ENCODE measurements at regions not wholly inside any gene's neighbourhood (a gene's known extent, or its start where the extent isn't known, plus 50 kb on each side); places are given as distances from the start of the nearest gene placed in this dataset.

DNA sequence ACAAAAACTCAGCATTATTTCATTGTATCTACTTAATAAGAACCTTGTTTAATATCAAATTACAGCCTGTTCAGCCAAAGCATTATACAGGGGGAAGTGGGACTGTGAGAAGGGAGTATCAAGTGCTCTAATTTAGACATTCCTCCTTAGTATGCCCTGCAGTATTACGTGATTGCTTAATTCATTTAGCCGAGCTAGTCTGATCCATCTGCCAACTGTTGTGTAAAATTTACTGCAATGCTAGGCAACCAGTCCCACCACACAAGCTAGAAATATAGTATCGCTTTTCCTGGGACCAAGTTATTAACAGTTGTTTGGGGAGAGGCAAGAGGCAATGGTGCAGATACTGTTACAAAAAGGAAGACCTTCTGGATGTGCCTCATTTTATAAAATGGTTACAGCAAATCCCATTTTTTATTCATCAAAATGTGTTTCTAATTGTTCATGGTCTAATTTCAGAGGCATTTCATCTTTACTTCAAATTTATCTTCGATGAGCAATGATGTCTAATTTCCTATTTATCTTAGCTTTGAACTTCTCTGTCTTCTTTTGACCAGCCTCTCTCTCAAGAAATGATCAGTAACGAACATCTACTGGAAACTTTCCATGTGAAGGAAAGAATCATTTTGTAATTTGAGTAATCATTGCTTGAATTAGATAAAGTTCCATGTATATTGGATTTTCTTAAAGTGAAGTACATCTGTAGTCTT lies 283.3 kb downstream of the DUSP10 start:
- DNase-seq (ENCODE audit: low read depth, low spot score): no peak

DNA sequence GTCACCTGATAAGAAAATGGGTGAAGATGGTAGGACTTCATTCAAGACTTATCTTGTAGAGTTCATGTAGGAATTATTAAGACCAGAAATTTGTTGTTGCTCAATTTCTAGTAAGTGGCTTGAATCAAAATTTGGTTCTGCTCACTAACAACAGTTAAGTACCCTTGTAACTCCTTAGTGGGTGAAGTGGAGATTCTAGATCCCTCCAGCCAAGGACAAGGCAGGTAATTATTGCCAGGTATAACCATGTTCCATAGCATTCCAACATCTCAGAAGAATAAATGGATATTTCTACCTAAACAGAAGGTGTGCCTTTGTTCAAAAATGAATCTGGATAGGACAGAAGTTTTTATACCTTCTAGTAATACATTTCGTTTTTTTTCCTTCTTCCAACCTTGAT lies 282.3 kb downstream of the DUSP10 start:
- no peak for DNase-seq (ENCODE audit: low read depth, low spot score)

DNA sequence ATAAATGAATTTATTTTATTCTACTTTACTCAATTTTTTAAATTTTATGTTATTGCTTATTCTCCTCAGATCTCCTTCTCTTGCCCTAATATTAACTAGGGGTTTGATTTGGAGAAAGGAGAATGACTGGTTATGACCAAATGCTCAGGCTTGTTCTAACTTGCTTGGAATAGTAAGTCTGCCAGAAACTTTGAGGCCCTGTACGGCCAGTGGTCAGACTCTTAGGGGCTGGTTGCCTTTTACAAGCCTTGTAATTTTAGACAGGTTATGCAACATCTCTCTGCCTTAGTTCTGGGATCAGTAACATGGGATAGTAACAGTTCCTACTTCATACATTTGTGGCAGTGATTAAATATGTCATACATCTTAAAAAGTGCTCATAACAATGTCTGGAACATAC lies 279.5 kb downstream of the DUSP10 start:
- DNase-seq (ENCODE audit: low read depth, low spot score): no peak

DNA sequence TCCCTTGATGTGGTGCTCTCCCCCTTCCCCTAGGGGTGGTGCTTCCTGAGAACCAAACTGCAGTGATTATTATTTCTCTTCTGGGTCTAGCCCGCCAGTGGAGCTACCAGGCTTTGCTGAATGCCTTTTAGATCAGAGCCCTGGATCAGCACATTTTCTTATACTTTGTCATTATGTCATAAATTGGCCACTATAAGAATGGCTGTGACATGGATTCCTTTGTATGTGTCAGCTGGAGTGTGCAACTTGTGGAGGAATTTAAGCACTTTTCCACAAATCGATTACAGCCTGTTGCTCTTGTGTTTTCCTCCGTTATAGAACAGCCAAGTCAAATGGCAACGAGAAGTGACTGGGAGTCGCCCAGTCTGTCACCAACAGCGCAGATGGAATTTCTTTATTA lies 273.3 kb downstream of the DUSP10 start:
- no peak for DNase-seq (ENCODE audit: low read depth, low spot score)

DNA sequence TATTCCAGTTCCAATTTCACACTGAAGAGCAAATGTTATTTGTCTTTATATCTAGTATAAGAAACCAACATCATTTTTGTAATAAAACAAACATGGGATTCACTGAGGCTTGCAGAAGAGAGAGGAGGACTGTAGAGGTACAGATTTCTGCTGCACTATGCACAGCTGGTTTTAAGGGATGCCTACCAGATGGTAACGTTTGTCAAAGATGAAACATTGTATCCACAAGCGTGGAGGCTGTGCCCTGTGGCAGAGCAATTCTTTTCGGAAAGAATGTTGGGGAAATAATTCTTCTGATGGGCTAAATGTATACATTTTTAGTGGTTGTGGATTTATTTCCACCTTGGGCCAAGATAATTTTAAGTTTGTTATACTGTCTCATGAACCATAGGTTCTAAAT lies 272.4 kb downstream of the DUSP10 start:
- no peak for DNase-seq (ENCODE audit: low read depth, low spot score)

DNA sequence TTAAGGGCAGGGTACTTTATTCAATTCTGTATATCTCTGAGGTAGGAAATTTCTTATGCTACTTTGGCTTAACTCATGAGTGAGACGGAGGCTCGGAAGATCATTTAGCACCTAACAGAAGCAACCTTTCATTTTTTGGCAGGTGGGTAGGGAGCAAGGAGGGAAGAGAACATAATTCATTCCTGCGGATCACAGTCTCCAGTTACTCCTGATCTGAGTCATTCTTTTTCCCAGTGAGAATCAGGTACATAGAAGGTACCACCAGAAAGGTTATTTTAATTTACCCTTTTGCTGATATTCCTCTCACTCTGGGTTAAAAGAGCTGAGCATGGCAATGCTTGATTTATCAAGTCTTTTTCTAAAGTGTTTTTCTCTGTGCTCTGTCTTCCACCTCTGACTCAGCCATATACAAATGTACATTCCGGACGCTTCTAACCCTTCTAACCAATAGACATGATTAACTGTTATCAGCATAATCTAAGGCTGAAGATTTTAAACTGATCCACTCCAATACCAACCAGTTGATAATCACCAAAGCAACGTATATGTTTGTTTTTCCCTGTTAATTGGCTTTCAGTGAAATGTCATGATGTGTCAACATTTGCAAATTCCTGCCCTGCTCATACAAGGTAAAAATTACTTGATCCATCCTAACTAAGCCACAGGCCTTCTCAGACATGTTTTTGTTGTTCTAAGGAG lies 271.7 kb downstream of the DUSP10 start:
- no peak for DNase-seq (ENCODE audit: low read depth, low spot score)

DNA sequence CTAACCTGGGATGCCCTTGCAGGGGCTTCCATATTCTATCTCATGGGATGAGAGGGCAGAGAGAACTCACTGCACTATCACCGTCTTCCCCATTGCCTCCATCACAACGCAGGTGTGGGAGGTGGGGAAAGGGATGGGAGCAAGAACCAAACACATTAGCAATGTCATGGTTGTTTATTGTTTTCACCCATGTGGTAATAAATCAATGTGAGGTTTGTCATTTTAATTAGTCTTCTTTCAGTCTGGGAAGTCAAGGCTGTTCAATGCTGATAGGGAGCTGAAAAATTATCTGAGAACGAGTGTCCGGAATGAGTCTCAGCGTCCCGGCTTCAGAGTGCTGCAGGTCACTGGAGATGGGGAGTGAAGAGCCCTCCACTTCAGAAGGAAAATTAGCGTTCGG lies 268.5 kb downstream of the DUSP10 start:
- no peak for DNase-seq (ENCODE audit: low read depth, low spot score)

DNA sequence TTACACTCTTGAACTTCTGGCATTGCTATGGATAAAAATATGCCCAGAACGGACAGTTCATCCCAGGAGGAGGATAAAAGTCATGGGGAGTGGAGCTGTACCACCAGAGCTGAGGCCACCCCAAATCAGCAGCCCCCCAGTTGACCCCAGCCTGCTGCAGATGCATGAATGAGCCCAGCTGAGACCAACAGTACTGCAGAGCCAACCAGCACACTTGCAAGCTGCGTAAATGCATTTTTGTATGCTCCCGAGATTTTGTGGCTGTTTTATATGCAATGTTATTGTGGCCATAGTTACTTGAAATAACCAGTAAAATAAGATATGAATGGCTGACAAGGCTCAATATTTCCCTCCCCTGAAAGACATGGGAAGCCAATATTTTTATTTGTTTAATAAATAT lies 264.6 kb downstream of the DUSP10 start:
- DNase-seq (ENCODE audit: low read depth, low spot score): no peak

DNA sequence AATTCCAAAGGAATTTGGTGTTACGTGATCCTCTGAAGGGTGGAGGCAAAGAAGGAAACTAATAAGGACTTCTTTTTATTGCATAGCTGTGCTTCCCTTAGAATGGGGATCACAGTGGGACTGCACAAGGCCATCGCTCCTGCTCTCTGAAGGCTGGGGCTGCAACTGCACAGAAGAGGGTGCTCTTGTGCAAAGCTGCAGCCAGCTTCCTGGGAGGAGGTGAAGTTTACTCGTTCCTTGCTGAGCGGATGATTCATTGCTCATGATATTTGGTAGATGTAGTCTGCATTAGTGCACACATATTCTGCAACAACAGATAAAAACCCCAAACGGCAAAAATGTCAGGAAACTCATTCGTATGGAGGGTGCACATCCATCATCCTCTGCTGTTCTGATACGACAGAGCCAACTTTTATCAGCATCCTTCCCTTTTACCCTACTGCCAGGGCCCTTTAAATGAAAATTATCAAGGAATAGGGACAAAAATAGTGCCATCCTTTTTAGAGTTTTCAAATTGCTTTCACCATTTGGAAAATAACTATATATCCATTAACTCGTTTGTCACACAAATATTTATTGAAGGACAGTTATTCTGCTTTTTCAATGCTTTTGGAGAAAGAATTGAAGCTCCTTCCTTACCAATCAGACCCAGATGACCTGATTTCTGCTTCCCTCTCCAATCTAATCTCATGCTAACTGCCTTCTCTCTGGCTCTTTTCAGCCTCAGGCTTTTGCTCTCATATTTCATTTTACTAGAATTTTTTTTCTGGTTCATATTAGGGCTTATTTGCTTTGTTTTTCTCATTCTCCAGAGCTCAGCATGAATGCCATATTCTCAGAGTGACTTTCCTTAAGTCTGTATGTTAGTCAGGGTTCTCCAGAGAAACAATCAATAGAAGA lies 263.6 kb downstream of the DUSP10 start:
- DNase-seq (ENCODE audit: low read depth, low spot score): peak; percentile 66

DNA sequence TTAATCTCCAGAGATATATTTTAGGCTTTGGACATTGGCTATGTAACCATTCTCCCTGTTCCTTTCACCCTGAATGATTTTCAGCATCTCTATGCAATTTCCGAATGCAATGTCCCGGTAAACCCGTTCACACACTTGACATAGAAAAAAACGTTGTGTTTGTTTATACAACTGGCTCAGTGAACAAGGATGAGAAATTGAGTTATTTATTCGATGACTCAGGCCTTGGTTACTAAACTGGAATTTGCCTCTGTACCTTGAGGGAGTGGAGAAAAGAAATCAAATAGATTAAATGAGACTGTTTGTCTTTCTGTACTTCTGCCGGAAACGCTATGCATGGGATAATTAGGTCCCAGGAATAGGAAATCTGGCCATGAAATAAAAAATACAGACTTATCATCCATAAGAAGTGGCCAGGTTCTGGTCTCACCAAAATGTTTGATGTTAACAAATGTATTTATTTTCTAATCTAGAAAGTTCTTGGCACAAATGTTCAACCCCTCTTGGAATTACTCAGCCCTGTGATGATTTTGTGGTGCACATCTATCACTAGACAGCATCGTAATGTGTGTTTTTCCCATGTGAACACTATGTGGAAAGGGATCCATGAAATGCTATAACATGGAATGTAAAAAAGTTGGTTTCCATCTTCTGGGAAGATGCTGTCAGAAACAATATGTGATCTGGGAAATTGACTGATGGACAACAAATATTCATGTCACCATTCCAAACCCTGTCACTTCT lies 253.9 kb downstream of the DUSP10 start:
- DNase-seq (ENCODE audit: low read depth, low spot score): peak; percentile 47

DNA sequence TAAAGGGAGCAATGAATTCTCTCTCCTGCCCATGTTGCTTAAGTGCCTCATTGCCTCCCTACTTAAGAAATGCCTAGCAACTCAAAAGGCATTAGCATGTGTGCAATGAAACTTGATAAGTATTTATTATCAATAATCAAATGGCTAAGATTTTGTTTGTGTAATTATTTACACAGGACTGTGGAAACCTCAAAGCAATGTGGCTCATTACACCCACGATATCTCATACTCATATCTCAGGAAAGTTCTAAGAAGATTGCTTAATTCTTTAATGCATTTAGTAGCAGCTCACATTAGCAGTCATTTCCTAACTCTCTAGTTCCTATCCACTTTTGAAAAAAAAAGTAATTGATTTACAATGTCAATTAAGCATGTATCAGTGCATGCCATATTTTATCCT lies 253.3 kb downstream of the DUSP10 start:
- no peak for DNase-seq (ENCODE audit: low read depth, low spot score)

DNA sequence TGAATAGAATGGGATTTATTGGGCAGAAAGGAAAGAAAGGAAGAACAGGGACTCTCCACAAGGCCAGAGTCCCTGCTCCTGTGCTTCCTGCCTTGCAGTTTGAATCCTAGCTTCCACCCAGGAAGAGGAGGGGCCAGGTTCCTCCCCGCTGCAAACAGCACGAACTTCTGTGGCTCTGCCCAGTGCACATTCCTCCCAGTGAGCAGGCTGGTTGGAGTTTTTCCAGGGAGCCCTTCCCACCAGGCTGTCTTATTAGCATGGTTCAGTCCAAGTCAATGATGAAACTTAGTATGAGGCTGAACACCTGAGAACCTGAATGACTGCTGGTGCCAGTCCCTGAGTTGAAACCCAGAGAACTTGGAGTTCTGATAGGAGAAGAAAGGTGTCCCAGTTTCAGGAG lies 247.2 kb downstream of the DUSP10 start:
- DNase-seq (ENCODE audit: low read depth, low spot score): no peak

DNA sequence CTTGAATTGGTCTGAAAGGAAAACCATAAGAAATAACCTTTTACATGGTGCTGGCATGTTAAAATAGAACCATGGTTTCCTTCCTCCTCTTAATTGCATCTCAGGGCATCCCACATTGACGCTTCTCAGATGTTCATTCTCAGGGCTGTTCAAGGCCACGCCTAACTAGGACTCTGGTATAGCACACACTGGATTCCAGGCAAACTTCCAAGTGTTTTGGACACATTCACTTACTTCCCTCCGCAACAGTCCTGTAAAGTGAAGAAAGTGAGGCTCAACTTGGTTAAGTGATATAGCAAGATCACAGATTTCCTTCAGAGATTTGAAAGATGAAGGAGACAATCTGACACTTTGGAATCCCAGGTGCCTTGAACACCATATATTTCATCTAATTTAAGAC lies 244.8 kb downstream of the DUSP10 start:
- no peak for DNase-seq (ENCODE audit: low read depth, low spot score)

DNA sequence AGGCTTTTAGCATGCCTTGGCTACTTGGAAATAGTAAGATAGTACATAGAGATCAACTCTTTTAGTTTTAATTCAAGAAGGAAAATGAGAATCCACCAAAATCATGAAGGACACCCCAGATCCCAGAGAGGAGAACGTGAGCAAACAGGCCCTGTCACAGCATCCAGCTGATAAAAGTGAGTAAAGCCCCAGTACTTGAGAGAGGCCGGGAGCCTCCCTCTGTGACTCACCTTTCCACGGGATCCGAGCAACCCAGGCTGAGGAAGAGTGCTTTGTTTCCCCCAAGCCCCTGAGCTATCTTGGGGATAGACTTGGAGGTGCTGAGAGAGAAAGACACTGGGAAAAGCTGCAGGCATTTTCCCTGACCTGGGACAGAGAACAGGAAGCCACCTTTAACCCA lies 238.6 kb downstream of the DUSP10 start:
- no peak for DNase-seq (ENCODE audit: low read depth, low spot score)

DNA sequence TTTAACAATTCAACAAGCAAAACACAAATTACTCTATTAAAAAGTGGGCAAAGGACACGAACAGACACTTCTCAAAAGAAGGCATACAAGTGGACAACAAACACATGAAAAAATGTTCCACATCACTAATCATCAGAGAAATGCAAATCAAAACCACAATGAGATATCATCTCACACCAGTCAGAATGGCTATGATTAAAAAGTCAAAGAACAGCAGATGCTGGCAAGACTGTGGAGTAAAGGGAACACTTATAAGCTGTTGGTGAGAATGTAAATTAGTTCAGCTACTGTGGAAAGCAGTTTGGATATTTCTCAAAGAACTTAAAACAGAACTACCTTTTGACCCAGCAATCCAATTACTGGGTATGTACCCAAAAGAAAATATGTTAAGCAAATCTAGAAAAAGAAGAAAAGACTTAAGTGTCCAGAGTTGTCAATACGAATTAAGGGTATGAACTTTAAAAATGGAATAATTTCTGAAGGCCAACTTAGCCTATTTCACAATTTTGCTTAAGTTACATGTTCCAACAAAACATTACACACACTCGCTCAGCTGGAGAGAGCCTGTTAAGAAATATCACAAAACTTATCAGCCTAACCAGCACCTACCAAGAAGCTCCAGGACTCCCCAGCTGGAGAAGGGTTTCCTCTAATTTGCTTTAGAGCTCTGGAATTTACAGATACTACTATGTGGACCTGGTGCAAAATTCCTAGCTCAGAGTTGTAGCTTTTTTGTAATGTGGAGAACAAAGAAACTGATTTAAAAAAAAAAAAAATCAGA lies 232.1 kb downstream of the DUSP10 start:
- DNase-seq (ENCODE audit: low read depth, low spot score): no peak

DNA sequence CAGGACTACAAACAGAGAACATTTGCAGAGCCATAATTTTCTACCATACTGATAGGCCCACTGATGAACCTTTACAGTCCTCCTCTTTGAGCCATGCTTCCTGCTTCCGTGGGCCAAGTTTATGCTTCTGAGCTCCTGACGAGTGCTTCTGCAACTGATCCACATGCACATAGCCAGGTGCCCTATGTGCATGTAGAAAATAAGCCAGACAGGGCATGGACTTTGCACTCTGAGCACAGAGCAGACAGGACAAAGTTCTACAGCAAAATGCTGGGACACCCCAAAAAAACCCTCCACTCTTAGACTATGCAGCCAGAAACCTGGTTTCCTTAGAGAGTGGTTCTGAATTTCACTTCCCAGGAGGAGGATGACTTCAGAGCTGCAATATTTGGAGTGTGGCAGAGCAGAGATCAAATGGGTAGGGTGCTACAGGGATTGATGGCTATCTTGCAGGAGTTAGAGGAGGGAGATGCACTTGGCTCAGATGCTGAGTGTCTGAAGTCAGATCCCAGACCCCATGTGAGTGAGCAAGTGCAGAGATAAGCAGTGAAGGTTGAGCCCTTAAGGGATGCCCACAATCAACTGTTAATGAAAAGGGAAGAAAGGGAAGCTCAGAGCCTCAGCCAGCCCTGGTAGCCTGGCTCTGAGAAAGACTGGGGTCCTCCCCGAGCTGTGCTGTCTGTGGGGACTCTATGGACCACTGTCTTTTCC lies 230.9 kb downstream of the DUSP10 start:
- no peak for DNase-seq (ENCODE audit: low read depth, low spot score)

DNA sequence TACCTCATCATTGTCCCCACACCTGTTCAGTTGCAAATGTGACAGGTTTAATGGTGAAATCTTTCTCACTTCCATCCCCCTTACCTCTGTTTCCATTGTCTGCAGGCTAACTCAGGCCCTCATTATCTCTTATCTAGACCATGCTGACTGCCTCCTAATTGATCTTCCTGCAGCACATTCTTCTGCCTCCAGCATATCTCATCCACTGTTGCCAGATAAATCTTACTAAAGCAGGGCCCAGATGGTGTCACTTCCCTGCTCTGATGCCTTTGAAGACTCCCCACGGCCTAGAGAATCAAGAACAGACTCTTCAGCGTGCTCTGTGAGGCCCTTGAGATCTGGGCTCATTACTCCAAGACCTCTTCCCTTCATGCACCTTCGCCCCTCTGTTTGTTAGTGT lies 230.1 kb downstream of the DUSP10 start:
- DNase-seq (ENCODE audit: low read depth, low spot score): no peak

DNA sequence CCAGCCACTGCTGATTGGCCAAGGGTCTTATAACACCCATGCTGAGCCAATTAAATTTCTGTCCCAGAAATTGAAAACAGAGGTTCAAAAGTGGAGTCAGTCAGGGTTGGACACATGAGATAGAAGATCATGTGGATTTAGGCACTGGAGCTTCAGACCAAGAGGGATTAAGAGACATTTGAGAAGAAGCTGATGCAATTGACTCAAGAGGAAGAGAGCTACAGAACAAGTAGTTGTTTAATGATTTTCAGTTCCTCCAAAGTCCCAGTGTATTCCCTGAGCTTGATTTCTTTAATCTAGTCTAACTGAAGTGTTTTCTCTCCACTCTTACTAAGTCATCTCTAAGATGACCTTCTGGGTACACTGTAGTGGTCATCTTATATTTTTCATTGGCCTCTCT lies 227.1 kb downstream of the DUSP10 start:
- no peak for DNase-seq (ENCODE audit: low read depth, low spot score)

DNA sequence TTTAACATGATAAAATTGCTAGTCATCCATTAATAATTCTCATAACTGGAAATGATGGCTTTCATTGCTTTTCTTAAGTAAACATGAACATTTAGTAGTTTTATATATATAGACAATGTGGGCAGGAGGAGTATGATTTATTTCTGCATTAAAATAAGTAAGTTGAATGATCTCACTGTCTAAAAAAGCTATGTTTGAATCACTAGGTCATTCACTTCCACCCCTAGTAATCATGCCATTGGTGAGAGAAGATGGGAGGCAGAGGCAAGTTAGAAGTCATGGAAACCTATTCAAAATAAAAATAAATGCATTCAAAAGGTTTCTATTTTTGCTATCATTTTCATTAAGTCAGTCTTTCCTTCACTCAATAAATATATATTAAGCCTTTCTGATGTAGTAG lies 226.4 kb downstream of the DUSP10 start:
- DNase-seq (ENCODE audit: low read depth, low spot score): no peak

DNA sequence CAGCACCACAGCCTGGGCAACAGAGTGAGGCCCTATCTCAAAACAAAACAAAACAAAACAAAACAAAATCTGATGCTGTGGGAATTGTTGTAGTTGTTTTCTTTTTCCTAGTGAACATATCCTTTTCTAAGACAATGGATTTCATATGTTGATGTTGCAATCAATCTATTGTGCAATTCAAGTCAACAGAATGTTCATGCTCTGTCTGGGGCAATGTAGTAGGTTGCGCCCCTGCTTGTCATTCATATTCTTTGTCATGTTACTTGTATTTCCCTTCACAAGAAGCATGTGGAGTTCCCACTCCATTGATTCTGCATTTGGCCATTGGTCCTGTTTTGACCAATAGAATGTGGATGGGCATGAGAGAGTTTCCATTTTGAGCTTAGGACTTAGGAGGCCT lies 223.9 kb downstream of the DUSP10 start:
- DNase-seq (ENCODE audit: low read depth, low spot score): peak; percentile 2

Measured in smooth muscle cell of the brain vasculature (primary cell).